ENCODE measurements at regions not wholly inside any gene's neighbourhood (a gene's known extent, or its start where the extent isn't known, plus 50 kb on each side); places are given as distances from the start of the nearest gene placed in this dataset.

DNA sequence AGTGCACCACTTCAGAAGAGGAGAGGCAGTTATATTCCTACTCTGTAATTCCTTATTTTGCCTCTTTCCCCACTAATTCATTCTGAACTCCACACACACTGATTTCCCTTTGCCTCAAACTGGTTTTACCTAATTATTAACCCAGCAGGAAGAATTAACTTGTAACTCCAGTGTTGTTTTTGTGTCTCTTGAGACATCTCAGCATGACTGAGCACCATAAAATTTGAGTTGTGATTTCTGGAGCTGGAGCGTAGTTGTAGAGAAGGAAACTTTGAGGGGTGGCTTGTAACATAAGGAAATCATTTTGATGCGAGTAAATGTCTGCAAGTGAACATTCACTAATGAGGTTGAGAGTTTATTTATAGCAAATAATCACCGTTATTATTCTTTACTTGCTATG lies 265.2 kb downstream of the TMEM38B start:
- TF ChIP-seq, protein P1, sequence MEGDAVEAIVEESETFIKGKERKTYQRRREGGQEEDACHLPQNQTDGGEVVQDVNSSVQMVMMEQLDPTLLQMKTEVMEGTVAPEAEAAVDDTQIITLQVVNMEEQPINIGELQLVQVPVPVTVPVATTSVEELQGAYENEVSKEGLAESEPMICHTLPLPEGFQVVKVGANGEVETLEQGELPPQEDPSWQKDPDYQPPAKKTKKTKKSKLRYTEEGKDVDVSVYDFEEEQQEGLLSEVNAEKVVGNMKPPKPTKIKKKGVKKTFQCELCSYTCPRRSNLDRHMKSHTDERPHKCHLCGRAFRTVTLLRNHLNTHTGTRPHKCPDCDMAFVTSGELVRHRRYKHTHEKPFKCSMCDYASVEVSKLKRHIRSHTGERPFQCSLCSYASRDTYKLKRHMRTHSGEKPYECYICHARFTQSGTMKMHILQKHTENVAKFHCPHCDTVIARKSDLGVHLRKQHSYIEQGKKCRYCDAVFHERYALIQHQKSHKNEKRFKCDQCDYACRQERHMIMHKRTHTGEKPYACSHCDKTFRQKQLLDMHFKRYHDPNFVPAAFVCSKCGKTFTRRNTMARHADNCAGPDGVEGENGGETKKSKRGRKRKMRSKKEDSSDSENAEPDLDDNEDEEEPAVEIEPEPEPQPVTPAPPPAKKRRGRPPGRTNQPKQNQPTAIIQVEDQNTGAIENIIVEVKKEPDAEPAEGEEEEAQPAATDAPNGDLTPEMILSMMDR (IDR thresholded peaks at IDR 0.05) = no peak
- TF ChIP-seq POLR2A (IDR thresholded peaks at IDR 0.05) = no peak
